ENCODE measurements at regions not wholly inside any gene's neighbourhood (a gene's known extent, or its start where the extent isn't known, plus 50 kb on each side); places are given as distances from the start of the nearest gene placed in this dataset.

- TF ChIP-seq, protein P1, sequence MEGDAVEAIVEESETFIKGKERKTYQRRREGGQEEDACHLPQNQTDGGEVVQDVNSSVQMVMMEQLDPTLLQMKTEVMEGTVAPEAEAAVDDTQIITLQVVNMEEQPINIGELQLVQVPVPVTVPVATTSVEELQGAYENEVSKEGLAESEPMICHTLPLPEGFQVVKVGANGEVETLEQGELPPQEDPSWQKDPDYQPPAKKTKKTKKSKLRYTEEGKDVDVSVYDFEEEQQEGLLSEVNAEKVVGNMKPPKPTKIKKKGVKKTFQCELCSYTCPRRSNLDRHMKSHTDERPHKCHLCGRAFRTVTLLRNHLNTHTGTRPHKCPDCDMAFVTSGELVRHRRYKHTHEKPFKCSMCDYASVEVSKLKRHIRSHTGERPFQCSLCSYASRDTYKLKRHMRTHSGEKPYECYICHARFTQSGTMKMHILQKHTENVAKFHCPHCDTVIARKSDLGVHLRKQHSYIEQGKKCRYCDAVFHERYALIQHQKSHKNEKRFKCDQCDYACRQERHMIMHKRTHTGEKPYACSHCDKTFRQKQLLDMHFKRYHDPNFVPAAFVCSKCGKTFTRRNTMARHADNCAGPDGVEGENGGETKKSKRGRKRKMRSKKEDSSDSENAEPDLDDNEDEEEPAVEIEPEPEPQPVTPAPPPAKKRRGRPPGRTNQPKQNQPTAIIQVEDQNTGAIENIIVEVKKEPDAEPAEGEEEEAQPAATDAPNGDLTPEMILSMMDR (IDR thresholded peaks at IDR 0.05), result no peak
- TF ChIP-seq EP300 (IDR thresholded peaks at IDR 0.05) (no peak), POLR2AphosphoS5 (IDR thresholded peaks at IDR 0.05) (no peak)
Observed at GRCh38 chr2:455913-456312, 168.0 kb upstream of the ALKAL2 start.

Measured in sigmoid colon (tissue), 4 donors.